GM18907 (cell line): ENCODE measurements at regions not wholly inside any gene's neighbourhood (a gene's known extent, or its start where the extent isn't known, plus 50 kb on each side); places are given as distances from the start of the nearest gene placed in this dataset.

ENCODE experiments used
- ATAC-seq: cut with Tn5 transposase; IDR thresholded peaks from one replicate; pipeline ENCODE4 v1.9.1; 2021; ENCODE audit warnings: mild to moderate bottlenecking, moderate library complexity; ENCODE audit not compliant: unreplicated experiment

DNA sequence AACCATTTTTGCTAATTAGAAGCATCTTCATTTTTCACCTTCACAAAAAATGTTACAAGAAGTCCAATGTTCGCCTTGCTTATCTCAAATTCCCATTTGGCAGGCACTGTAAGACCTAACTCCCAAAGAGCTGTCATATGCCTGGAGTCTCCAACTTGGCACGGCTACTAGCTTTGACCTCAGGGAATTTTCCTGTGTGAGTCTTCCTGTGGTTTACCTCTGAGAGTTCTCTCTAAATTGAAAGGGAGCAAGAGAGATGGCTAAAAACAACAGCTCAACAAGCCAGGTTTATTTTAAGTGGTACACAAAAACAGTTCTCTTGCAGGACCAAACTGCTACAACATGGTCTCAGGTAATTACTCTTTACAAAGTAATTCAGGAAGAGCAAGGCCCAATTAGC is 756.0 kb upstream of the ADGRL2 start:
- ATAC-seq: no peak

GRCh38 chr1:81042225-81042624 is 758.5 kb upstream of the ADGRL2 start:
- no peak for ATAC-seq

DNA sequence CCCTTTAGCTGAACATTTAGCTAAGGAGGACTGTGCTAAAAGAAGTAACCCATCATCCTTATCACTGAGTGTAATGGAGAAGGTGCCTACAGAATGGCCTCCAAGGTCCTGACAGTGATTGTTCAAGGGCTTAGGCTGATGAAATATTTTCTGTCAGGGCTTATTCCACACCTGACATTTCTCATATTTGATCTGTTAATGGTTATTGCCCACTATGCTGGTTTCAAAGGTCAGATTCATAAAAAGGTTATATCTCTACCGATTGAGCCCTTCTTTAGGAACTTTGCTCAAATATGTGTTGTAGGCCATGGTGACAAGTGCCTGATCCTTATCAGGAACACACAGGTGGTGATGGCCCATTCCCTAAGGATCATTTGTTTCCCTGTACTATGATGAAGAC is 766.4 kb upstream of the ADGRL2 start:
- ATAC-seq: no peak

GRCh38 chr1:81032973-81033425 is 767.7 kb upstream of the ADGRL2 start:
- ATAC-seq: no peak

GRCh38 chr1:81032374-81032773 is 768.4 kb upstream of the ADGRL2 start:
- ATAC-seq: no peak

DNA sequence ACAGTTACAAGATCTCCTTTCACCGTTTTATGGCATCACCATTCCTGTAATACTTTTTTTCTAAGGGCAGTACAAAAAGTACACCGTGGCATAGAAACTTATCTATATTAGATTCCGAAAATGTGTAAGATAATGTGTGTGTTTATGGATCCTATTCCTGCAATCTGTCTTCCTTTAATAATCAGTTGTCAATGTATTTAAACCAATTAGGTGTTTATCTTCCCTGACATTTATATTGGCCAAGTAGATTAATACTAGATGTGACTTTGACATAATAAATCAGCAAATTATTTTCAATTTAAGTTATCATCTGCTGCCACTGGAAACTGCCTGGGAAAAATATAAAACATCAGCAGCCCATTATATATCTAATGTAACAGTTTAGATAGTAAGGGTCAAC is 770.3 kb upstream of the ADGRL2 start:
- no peak for ATAC-seq

DNA sequence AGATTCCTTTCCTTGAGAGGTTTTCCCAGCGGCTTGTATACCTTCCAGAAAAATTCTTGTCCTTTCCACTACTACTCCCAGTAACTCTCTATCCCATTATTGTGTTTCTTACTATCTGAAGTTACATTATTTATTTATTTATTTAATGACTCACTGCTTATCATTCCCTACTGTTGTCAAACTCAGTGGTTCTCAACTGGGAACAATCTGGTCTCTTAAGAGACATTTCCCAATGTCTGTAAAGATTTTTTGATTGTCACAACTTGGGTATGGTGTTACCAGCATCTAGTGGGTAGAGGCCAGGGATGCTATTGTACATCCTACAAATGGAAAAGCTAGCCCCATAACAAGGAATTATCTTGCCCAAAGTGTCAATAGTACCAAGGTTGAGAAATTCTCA is 771.5 kb upstream of the ADGRL2 start:
- no peak for ATAC-seq

DNA sequence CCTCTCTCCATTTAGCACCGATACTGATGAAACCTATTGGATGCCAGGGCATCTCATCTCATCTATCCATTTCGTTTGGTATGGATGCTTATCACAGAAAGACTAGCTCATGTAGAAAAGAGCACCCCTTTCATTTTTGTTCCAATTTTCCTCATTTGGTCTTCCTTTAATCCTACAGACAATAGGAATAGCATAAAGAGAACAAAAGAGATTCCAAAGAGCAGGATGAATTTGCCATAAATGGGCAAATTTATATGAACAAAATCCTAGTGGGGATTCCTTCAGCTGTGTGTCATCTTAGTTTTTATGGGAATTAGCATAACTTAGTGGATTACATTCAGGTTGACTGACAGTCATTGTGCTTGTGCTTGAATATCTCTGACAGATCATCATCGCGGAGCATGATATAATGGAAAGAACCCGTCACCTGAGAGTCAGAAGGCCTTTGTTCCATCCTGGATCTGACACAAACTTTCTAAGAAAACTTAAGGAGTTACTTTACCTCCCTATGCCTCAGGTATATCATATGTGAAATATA is 777.5 kb upstream of the ADGRL2 start:
- ATAC-seq: no peak

DNA sequence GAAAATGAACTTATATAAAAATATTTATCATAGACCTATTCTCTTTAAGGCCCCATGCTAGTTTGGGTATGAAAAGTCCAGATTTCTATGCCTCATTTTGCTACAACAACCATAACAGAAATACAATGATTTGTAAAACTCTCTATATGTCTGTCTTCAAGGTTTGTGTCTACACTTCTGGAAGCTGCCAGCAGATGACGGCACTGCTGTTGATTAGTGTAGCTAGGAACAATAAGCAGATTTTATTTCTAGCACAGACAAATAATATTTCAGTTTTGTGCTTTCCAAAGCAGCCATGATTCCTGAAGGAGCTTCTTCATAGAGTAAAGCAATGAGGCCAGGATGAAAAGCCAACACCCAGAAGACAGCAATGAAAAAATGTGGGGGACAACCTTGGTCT is 779.6 kb upstream of the ADGRL2 start:
- ATAC-seq: no peak

DNA sequence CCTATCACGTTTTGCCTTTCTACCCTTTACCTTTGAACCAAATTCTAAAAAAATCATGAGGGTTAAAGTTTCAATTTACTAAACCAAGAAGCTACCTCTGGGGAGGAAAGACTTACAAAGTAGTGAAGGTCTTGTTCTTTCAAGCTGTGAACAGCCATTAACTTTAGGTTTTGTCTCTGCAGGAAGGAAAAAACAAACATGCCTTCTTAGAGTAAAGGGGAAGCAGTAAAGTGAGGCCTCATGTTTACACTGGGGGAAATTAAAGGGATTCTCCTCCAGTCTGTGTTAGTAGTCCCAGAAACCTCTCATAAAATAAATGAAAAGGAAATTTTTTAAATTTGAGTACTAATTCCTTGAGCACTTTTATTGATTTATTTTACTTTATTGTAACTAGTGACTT is 780.2 kb upstream of the ADGRL2 start:
- no peak for ATAC-seq

DNA sequence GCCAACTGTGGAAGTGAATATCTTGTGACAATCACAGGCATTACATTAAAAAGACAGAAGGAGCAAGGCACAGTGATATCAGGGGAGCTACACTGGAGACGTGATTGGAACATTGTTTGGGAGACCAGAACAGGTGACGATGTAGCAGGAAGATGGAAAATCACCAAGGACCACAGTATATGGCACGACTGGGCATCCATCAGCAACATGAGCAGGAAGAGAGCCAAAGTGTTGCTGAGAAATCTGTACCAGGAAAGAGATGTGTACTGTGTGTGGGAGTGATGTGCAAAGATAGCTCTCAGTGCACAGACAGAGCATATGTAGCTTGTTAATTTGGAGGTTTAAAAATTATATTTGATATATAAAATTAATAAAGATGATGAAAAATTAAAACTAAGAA is 790.6 kb upstream of the ADGRL2 start:
- no peak for ATAC-seq

GRCh38 chr1:81008293-81008692 is 792.4 kb upstream of the ADGRL2 start:
- no peak for ATAC-seq

DNA sequence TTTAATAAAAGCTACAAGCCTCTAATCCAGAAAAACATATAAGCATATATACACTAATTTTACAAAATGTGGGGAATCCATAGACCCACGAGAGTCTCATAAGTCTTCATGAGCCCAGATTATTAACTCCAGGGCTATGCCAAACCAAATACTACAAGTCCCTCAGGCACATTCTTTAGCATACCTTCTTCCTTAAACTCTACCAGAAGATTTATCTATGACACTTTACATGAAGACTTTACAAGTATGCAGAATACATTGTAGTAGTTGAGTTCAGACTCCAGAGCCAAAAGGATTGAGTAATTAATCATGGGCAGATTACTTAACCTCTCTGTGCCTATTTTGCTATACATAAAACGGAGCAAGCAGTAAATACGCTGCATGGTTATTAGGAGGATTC is 793.7 kb upstream of the ADGRL2 start:
- no peak for ATAC-seq

DNA sequence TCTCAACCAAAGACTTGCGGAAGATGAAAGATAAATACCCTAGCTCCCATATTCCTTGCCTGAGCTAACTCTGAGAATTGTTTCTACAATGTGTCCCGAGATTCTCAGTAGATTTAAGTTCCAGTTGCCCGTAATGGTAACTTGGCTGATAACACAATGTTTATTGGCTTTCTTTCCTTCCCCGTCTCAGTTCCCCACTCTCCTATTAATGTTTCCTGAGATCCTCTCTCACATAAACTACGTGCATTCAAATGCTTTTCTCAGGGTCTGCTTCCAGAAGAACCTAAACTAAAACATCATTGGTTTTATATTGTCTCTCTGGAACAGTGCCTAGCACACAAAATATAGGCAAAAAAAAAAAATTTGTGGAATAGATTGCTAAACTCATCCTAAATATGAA is 794.2 kb upstream of the ADGRL2 start:
- no peak for ATAC-seq

- no peak for ATAC-seq
Measured at GRCh38 chr1:81004011-81004410, 796.7 kb upstream of the ADGRL2 start.

DNA sequence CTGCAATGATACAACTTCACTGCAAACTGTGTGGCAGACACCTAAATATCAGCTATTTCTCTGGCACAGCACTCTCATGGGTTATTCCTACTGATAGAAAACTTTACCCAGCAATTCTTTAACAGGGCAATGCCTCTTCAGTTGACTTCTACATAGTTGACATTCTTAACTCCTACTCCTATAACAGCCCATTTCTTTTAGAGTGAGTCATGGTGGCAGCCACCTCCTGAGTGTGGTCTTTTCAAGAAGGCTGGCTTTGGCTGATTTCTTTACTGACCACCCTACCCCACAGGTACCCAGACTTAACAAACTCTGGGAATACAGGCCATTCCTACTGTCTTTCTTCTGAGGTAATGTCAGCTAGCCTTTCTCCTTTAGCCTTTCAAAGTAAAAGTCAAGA is 805.8 kb upstream of the ADGRL2 start:
- no peak for ATAC-seq

DNA sequence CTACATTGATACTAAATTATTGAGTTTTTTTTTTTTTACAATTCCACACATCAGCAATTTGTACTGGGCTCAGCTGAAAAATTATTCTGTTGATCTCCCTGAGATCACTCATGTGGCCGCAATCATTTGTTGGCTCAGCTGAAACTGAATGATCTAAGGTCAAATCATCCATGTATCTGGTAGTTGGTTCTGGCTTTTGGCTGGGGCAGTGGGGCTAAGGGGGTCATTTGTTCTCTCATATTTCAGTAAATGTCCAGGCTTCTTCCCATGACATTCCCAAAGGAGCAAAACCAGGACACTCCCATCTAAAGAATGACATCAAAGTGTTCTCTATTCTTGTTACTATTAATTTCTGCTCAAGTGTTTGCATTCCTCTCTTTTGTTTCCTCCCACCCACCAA is 806.7 kb upstream of the ADGRL2 start:
- ATAC-seq: no peak

GRCh38 chr1:80993154-80993980 is 807.4 kb upstream of the ADGRL2 start:
- no peak for ATAC-seq

GRCh38 chr1:80989455-80989854 is 811.3 kb upstream of the ADGRL2 start:
- no peak for ATAC-seq

- ATAC-seq: no peak
Measured at GRCh38 chr1:80988926-80989325, 811.8 kb upstream of the ADGRL2 start.

DNA sequence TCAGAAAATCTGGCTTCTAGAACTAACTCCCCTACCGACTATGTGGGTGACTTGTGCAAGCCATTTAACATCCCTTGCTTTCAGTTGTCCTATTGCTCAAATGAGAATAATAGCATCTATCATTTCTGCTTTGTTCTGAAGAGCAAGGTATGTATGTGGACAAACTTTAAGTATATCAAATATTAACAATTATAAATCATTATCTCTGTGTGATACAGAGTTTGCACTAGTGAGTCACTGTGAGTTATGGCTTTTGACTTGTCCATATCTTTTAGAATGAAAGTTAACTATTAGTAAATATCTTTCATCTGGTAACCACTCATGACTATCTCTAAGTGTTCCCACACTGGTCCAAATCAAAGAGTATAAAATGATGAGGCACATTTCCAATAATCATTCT is 812.9 kb upstream of the ADGRL2 start:
- ATAC-seq: no peak

DNA sequence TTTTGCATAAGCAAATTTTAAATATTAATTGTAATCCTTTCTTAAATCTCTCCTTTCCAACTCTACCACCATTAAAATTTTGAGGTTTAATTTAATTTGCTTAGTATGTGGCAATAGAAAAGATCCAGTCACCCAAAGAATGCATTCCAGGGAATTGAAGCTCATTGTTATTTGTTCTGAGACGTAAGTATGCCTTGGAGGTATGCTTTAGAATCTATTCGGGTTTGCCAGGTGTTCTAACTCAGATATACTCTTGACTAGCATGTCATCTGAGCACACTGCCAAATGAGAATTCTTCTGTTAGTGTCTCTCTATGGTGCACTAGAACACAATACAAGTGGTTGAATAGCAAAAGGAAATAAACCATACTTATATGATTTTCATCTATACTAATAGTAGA is 813.6 kb upstream of the ADGRL2 start:
- no peak for ATAC-seq

- no peak for ATAC-seq
Measured at GRCh38 chr1:80982831-80983230, 817.9 kb upstream of the ADGRL2 start.
